IMR-90 (cell line): ENCODE measurements at regions not wholly inside any gene's neighbourhood (a gene's known extent, or its start where the extent isn't known, plus 50 kb on each side); places are given as distances from the start of the nearest gene placed in this dataset.

Source experiments
- ATAC-seq: fragments of 200-7000 bp; cut with Tn5 transposase; 2 replicates; pipeline ENCODE4 v1.9.1; 2020; ENCODE audit warnings: low read depth, mild to moderate bottlenecking, moderate library complexity
- BruUV-seq: library from RNA; stranded (reverse); fragments of 400-500 nt; replicated peaks from 2 replicates; lab custom pipeline; 2021; lab: Mats Ljungman, UMichigan
- CTCF ChIA-PET: fragments of 300-600 bp; formaldehyde crosslinking; extraction: SDS; loops from one replicate; lab custom pipeline; 2021; ENCODE audit warnings: antibody characterized with exemption; lab: Yijun Ruan, JAX
- POLR2A ChIA-PET: fragments of 300-600 bp; sonication (Branson Sonifier 250); formaldehyde crosslinking; loops from one replicate; lab custom pipeline; 2022; ENCODE audit warnings: antibody characterized with exemption; ENCODE audit not compliant: unreplicated experiment; lab: Charles Lee
- DNase-seq: peaks from one replicate; pipeline ENCODE4 v3.0.0; 2013
- H2AFZ ChIP-seq: replicated peaks from 2 replicates; pipeline ENCODE3; 2013; ENCODE audit warnings: low read length, mild to moderate bottlenecking; ENCODE audit not compliant: poor library complexity
- H2AK5ac ChIP-seq: 2 replicates; pipeline ENCODE4 v1.6.1; 2013; ENCODE audit warnings: low read depth, low read length, inconsistent platforms
- H2AK9ac ChIP-seq: replicated peaks from 2 replicates; pipeline ENCODE3; 2013; ENCODE audit warnings: mild to moderate bottlenecking, low read depth, low read length, moderate library complexity; ENCODE audit not compliant: poor library complexity
- H2BK120ac ChIP-seq: 2 replicates; pipeline ENCODE4 v1.6.1; 2013; ENCODE audit warnings: low read depth, low read length, inconsistent platforms
- H2BK15ac ChIP-seq: 3 replicates; pipeline ENCODE4 v1.6.1; 2013; ENCODE audit warnings: low read depth, low read length, inconsistent platforms
- H2BK20ac ChIP-seq: 2 replicates; pipeline ENCODE4 v1.6.1; 2013; ENCODE audit warnings: low read depth, mild to moderate bottlenecking, inconsistent platforms, low read length, moderate library complexity
- H2BK5ac ChIP-seq: 2 replicates; pipeline ENCODE4 v1.6.1; 2013; ENCODE audit warnings: mild to moderate bottlenecking, low read depth, low read length, inconsistent platforms; ENCODE audit not compliant: poor library complexity, severe bottlenecking
- H3K14ac ChIP-seq: replicated peaks from 2 replicates; pipeline ENCODE4 v1.6.1; 2013; ENCODE audit warnings: low read depth, low read length, inconsistent platforms
- H3K18ac ChIP-seq: 2 replicates; pipeline ENCODE4 v1.6.1; 2013; ENCODE audit warnings: low read depth, low read length, control low read depth
- H3K23ac ChIP-seq: 2 replicates; pipeline ENCODE4 v1.6.1; 2013; ENCODE audit warnings: low read depth, low read length, inconsistent platforms
- H3K27ac ChIP-seq: 2 replicates; pipeline ENCODE4 v1.5.1; 2013; ENCODE audit warnings: mild to moderate bottlenecking, control low read depth, low read length; ENCODE audit not compliant: insufficient read depth
- H3K27me3 ChIP-seq: 2 replicates; pipeline ENCODE4 v1.6.1; 2013; ENCODE audit warnings: low read length; ENCODE audit not compliant: control insufficient read depth, insufficient read depth
- H3K36me3 ChIP-seq: 2 replicates; pipeline ENCODE4 v1.6.1; 2013; ENCODE audit warnings: low read length, mixed read lengths; ENCODE audit not compliant: control insufficient read depth, insufficient read depth
- H3K4ac ChIP-seq: 2 replicates; pipeline ENCODE4 v1.6.1; 2013; ENCODE audit warnings: low read depth, low read length, inconsistent platforms
- H3K4me1 ChIP-seq: 2 replicates; pipeline ENCODE4 v1.6.1; 2013; ENCODE audit warnings: low read length, mixed read lengths; ENCODE audit not compliant: control insufficient read depth, insufficient read depth
- H3K4me2 ChIP-seq: 2 replicates; pipeline ENCODE4 v1.6.1; 2013; ENCODE audit warnings: low read depth, mild to moderate bottlenecking, control low read depth, low read length, moderate library complexity
- H3K4me3 ChIP-seq: 2 replicates; pipeline ENCODE4 v1.5.1; 2013; ENCODE audit warnings: low read depth, mild to moderate bottlenecking, control low read depth, low read length, moderate library complexity; ENCODE audit not compliant: insufficient read depth
- H3K56ac ChIP-seq: 2 replicates; pipeline ENCODE4 v1.6.1; 2013; ENCODE audit warnings: low read length, inconsistent platforms; ENCODE audit not compliant: insufficient read depth; ENCODE audit errors: extremely low read depth
- H3K79me1 ChIP-seq, 2 experiments: 2 replicates each; pipeline ENCODE4 v1.6.1; 2013; ENCODE audit warnings: low read length in 2 of 2, inconsistent platforms in 1 of 2, low read depth in 1 of 2
- H3K9ac ChIP-seq: 2 replicates; pipeline ENCODE4 v1.6.1; 2013; ENCODE audit warnings: low read depth, low read length, control low read depth
- H3K9me1 ChIP-seq: 2 replicates; pipeline ENCODE4 v1.6.1; 2013; ENCODE audit warnings: low read length, inconsistent platforms; ENCODE audit not compliant: insufficient read depth
- H3K9me3 ChIP-seq: 2 replicates; pipeline ENCODE4 v1.6.1; 2013; ENCODE audit warnings: low read length; ENCODE audit not compliant: control insufficient read depth, insufficient read depth
- H4K20me1 ChIP-seq: 2 replicates; pipeline ENCODE4 v1.6.1; 2013; ENCODE audit warnings: low read length, inconsistent platforms; ENCODE audit not compliant: insufficient read depth
- H4K5ac ChIP-seq: 2 replicates; pipeline ENCODE4 v1.6.1; 2013; ENCODE audit warnings: mild to moderate bottlenecking, low read depth, low read length, control low read depth
- H4K8ac ChIP-seq, 2 experiments: 2 replicates each; pipeline ENCODE4 v1.6.1; 2013; ENCODE audit warnings: low read depth in 2 of 2, low read length in 2 of 2, control low read depth in 1 of 2, inconsistent platforms in 1 of 2
- H4K91ac ChIP-seq: 2 replicates; pipeline ENCODE4 v1.6.1; 2013; ENCODE audit warnings: low read depth, low read length, inconsistent platforms; ENCODE audit not compliant: insufficient read depth
- BHLHE40 ChIP-seq: fragments of 150-350 bp; IDR thresholded peaks from 2 replicates; pipeline ENCODE4 v1.6.1; 2016; ENCODE audit warnings: mild to moderate bottlenecking, low read depth, low read length
- CHD1 ChIP-seq: IDR thresholded peaks from 2 replicates; pipeline ENCODE4 v1.6.1; 2012; ENCODE audit warnings: low read depth, low read length, improper control_type of control experiment
- FOS ChIP-seq: fragments of 150-350 bp; IDR thresholded peaks from 2 replicates; pipeline ENCODE4 v1.6.1; 2016; ENCODE audit warnings: low read depth, low read length
- MAFK ChIP-seq: IDR thresholded peaks from 2 replicates; pipeline ENCODE4 v1.6.1; 2012; ENCODE audit warnings: low read depth, low read length, improper control_type of control experiment
- MAZ ChIP-seq: IDR thresholded peaks from 2 replicates; pipeline ENCODE4 v1.6.1; 2012; ENCODE audit warnings: low read depth, mild to moderate bottlenecking, low read length, improper control_type of control experiment, moderate library complexity, borderline replicate concordance
- MXI1 ChIP-seq: IDR thresholded peaks from 2 replicates; pipeline ENCODE4 v1.6.1; 2012; ENCODE audit warnings: low read depth, mild to moderate bottlenecking, low read length, moderate library complexity, borderline replicate concordance
- NFE2L2 ChIP-seq: fragments of 150-350 bp; IDR thresholded peaks from 2 replicates; pipeline ENCODE4 v1.6.1; 2016; ENCODE audit warnings: low read depth, mild to moderate bottlenecking, low read length
- RAD21 ChIP-seq: IDR thresholded peaks from 2 replicates; pipeline ENCODE4 v1.6.1; 2012; ENCODE audit warnings: low read length, improper control_type of control experiment
- RCOR1 ChIP-seq: IDR thresholded peaks from 2 replicates; pipeline ENCODE4 v1.6.1; 2012; ENCODE audit warnings: mild to moderate bottlenecking, low read length, improper control_type of control experiment; ENCODE audit not compliant: insufficient replicate concordance
- SMC3 ChIP-seq: fragments of 150-350 bp; IDR thresholded peaks from 2 replicates; pipeline ENCODE4 v1.6.1; 2016; ENCODE audit warnings: low read depth, mild to moderate bottlenecking, antibody characterized with exemption, low read length, moderate library complexity
- WGBS, 2 experiments: methylation state at CpG; one replicate each; pipeline versions ENCODE4 v1.1.5 to v1.1.7; 2013; ENCODE audit warnings: missing lambda C conversion rate in 2 of 2; ENCODE audit not compliant: insufficient read length in 1 of 2; ENCODE audit errors: extremely low coverage in 2 of 2; 5-methylcytosine and 5-hydroxymethylcytosine counted together
- dilution Hi-C: fragments of 300-500 bp; cut with HindIII; formaldehyde crosslinking; loops from one replicate; pipeline ENCODE4 v1.14.3; 2018; ENCODE audit warnings: low sequenced_read_pairs; ENCODE audit not compliant: unreplicated experiment
- in situ Hi-C: fragments of 300-500 bp; cut with MboI; formaldehyde crosslinking; loops from 3 replicates; pipeline ENCODE4 v1.14.3; 2019; ENCODE audit warnings: low sequenced_read_pairs, inconsistent platforms, mixed read lengths
- intact Hi-C: fragments of 100-400 bp; cut with micrococcal nuclease; formaldehyde crosslinking; loops from 2 replicates; pipeline ENCODE4 v1.10.0; 2022

- BruUV-seq, result no TSS peak
- Histone ChIP-seq H3K4me2 (no peak overlapping the region), H3K27ac (no peak overlapping the region), H2AK5ac (no peak overlapping the region), H3K4ac (no peak overlapping the region), H3K9me3 (no peaks in the 10 kb centered on the region), H4K8ac (no peak overlapping the region), H2BK20ac (no peak overlapping the region), H3K4me1 (no peaks in the 10 kb centered on the region), H4K20me1 (no peaks in the 10 kb centered on the region), H2AFZ (no peak overlapping the region), H3K79me1 (no peaks in the 10 kb centered on the region), H3K4me3 (no peak overlapping the region), H4K5ac (no peak overlapping the region), H3K9ac (no peak overlapping the region), H3K9me1 (no peaks in the 10 kb centered on the region), H2BK120ac (no peak overlapping the region), H2AK9ac (no peak overlapping the region), H3K56ac (no peak overlapping the region), H2BK15ac (no peak overlapping the region), H3K18ac (no peak overlapping the region), H2BK5ac (no peak overlapping the region), H3K23ac (no peak overlapping the region), H3K27me3 (peaks cover 12% of the 10 kb centered on the region), H3K36me3 (no peaks in the 10 kb centered on the region), H4K91ac (no peak overlapping the region), H3K14ac (no peak overlapping the region)
- CTCF ChIA-PET, result no interaction called here
- ATAC-seq (no peak), DNase-seq (no peak)
- in situ Hi-C loops, result no loop called here
- TF ChIP-seq SMC3, result no peak
- TF ChIP-seq NFE2L2, result no peak
- TF ChIP-seq CHD1, result no peak
- TF ChIP-seq BHLHE40, result no peak
- no peak for TF ChIP-seq MXI1
- no peak for TF ChIP-seq RAD21
- TF ChIP-seq MAFK, result no peak
- TF ChIP-seq MAZ, result no peak
- TF ChIP-seq RCOR1, result no peak
- TF ChIP-seq FOS, result no peak
- intact Hi-C loops, result no loop called here
- POLR2A ChIA-PET, result no interaction called here
- dilution Hi-C loops, result no loop called here
- 43% methylated on average over 4 of the region's 10 CpGs; no CpG with 5 or more reads in 1 of the 2 experiments for WGBS, 2 experiments
Measured at GRCh38 chr6:15909290-15910070, 219.4 kb upstream of the MYLIP start.
